H1 (cell line): ENCODE measurements at regions not wholly inside any gene's neighbourhood (a gene's known extent, or its start where the extent isn't known, plus 50 kb on each side); places are given as distances from the start of the nearest gene placed in this dataset.

Experiments
- RAD21 ChIP-seq, 2 experiments: IDR thresholded peaks in 1 of 2; conservative IDR thresholded peaks in 1 of 2; 2 replicates each; pipeline ENCODE4 v1.6.1; 2011; ENCODE audit warnings: low read depth in 2 of 2, low read length in 2 of 2, improper control_type of control experiment in 1 of 2, inconsistent platforms in 1 of 2, mild to moderate bottlenecking in 1 of 2, moderate library complexity in 1 of 2
- SUZ12 ChIP-seq: fragments of 200-600 bp; sonication (generic); IDR thresholded peaks from 2 replicates; pipeline ENCODE4 v1.6.1; 2012; ENCODE audit warnings: mild to moderate bottlenecking, inconsistent platforms, low read length, moderate library complexity, mixed read lengths

DNA sequence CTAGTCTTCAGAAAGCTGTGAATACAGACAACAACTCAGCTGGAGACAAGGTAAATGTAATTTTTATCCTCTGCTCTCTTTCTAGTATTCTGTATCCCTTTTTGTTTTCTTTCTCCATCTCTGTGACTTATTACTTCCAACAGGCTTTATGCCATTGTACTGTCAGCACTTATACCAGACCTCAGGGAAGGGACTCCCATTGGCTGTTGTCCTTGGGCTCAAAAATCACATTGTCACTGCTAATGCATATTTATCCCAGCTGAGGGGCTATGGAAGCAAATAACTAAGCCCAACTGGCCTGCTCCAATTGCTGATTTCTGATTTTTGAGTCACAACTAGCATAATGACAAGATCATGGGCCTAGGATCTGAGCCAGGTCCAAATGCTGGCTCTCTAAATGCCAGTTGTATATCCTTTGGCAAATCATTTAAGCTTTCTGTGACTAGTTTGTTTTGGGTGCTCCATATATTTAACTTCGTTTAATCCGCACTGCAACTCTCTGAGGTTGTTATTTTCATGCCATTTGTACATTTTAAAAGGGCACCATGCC, 395.1 kb upstream of the GNPDA2 start (continued):
- TF ChIP-seq RAD21 (IDR thresholded peaks at IDR 0.05 in 1 of 2, conservative IDR thresholded peaks at IDR 0.05 in 1 of 2; ENCODE audit: low read depth in 2 of 2, low read length in 2 of 2) (no peak), SUZ12 (no peak)
